GM12878 (cell line): ENCODE measurements at regions not wholly inside any gene's neighbourhood (a gene's known extent, or its start where the extent isn't known, plus 50 kb on each side); places are given as distances from the start of the nearest gene placed in this dataset.

Experiments
- ATAC-seq: fragments of 200-7000 bp; cut with Tn5 transposase; 3 replicates; pipeline ENCODE4 v1.9.1; 2020; ENCODE audit warnings: mild to moderate bottlenecking, moderate library complexity
- BruUV-seq: library from RNA; stranded (reverse); fragments of 400-500 nt; replicated peaks from 2 replicates; lab custom pipeline; 2021; lab: Mats Ljungman, UMichigan
- CTCF ChIA-PET: fragments of 300-600 bp; sonication (Branson Sonifier 250); formaldehyde crosslinking; extraction: SDS; loops from one replicate; lab custom pipeline; 2021; ENCODE audit warnings: inconsistent platforms; lab: Yijun Ruan, JAX
- POLR2A ChIA-PET: fragments of 350-600 bp; formaldehyde crosslinking; extraction: SDS; loops from one replicate; lab custom pipeline; 2021; ENCODE audit warnings: inconsistent platforms; lab: Charles Lee
- RAD21 ChIA-PET: fragments of 300-600 bp; sonication (Branson Sonifier 250); formaldehyde crosslinking; loops from one replicate; lab custom pipeline; 2023; ENCODE audit warnings: antibody characterized with exemption; ENCODE audit not compliant: unreplicated experiment; lab: Charles Lee
- SMC1A ChIA-PET: fragments of 300-600 bp; sonication (Branson Sonifier 250); formaldehyde crosslinking; loops from one replicate; lab custom pipeline; 2023; ENCODE audit not compliant: unreplicated experiment, uncharacterized antibody; lab: Charles Lee
- DNase-seq: peaks from one replicate; pipeline ENCODE4 v3.0.0-alpha.2; 2011; ENCODE audit warnings: low read depth, low spot score
- FAIRE-seq: peaks from 3 replicates; lab custom pipeline; 2011; peaks lifted over from hg19 to GRCh38; lab: Jason Lieb, UNC
- H2AFZ ChIP-seq: 2 replicates; pipeline ENCODE4 v1.6.0; 2011; ENCODE audit warnings: low read depth, low read length, control low read depth; ENCODE audit not compliant: control insufficient read depth
- H3K27ac ChIP-seq: 2 replicates; pipeline ENCODE4 v1.5.1; 2011; ENCODE audit warnings: control low read depth; ENCODE audit not compliant: control insufficient read depth, insufficient read depth
- H3K27me3 ChIP-seq, 2 experiments: replicated peaks in 1 of 2; 2 replicates each; pipeline versions ENCODE4 v1.6.0 to v1.6.1; 2011; ENCODE audit warnings: low read length in 1 of 2; ENCODE audit not compliant: control insufficient read depth in 2 of 2, insufficient read depth in 2 of 2
- H3K36me3 ChIP-seq, 2 experiments: 2 replicates each; pipeline ENCODE4 v1.5.1; 2011; ENCODE audit warnings: low read length in 1 of 2; ENCODE audit not compliant: control insufficient read depth in 2 of 2, insufficient read depth in 2 of 2
- H3K4me1 ChIP-seq: 2 replicates; pipeline ENCODE4 v1.6.1; 2011; ENCODE audit warnings: mild to moderate bottlenecking, low read length, moderate library complexity, mixed read lengths; ENCODE audit not compliant: control insufficient read depth, insufficient read depth
- H3K4me2 ChIP-seq: 2 replicates; pipeline ENCODE4 v1.6.0; 2011; ENCODE audit warnings: control low read depth; ENCODE audit not compliant: control insufficient read depth, insufficient read depth
- H3K4me3 ChIP-seq: fragments of 200-600 bp; sonication (generic); 2 replicates; pipeline ENCODE4 v1.5.1; 2016
- H3K79me2 ChIP-seq: 2 replicates; pipeline ENCODE4 v1.6.0; 2011; ENCODE audit warnings: low read length; ENCODE audit not compliant: control insufficient read depth, insufficient read depth
- H3K9ac ChIP-seq: 2 replicates; pipeline ENCODE4 v1.8.0; 2011; ENCODE audit warnings: low read length, control low read depth, mixed read lengths; ENCODE audit not compliant: control insufficient read depth, insufficient read depth
- H3K9me3 ChIP-seq: replicated peaks from 3 replicates; pipeline ENCODE4 v1.5.1; 2011; ENCODE audit warnings: mild to moderate bottlenecking, low read length; ENCODE audit not compliant: control insufficient read depth, insufficient read depth
- H4K20me1 ChIP-seq: 2 replicates; pipeline ENCODE4 v1.6.0; 2011; ENCODE audit not compliant: control insufficient read depth, insufficient read depth
- CHD4 ChIP-seq: fragments of 200-600 bp; sonication (generic); IDR thresholded peaks from 2 replicates; pipeline ENCODE4 v1.6.1; 2016; ENCODE audit warnings: mild to moderate bottlenecking
- PAX5 ChIP-seq: IDR thresholded peaks from 2 replicates; pipeline ENCODE4 v1.6.1; 2011; ENCODE audit warnings: low read depth, low read length, borderline replicate concordance
- SREBF1 ChIP-seq: IDR thresholded peaks from 2 replicates; pipeline ENCODE4 v1.6.1; 2012; ENCODE audit warnings: mild to moderate bottlenecking, low read length
- TCF7 ChIP-seq: IDR thresholded peaks from 2 replicates; pipeline ENCODE4 v1.6.1; 2014; ENCODE audit warnings: antibody characterized with exemption, borderline replicate concordance
- WGBS: methylation state at CpG from one replicate; pipeline ENCODE4 v1.1.6; 2016; ENCODE audit warnings: low lambda C conversion rate; ENCODE audit not compliant: insufficient replicate concordance, insufficient coverage; ENCODE audit errors: missing lambda C conversion rate; 5-methylcytosine and 5-hydroxymethylcytosine counted together
- in situ Hi-C: fragments of 300-500 bp; cut with MboI; formaldehyde crosslinking; loops from 9 replicates; pipeline ENCODE4 v1.14.3; 2018; ENCODE audit warnings: mixed read lengths
- intact Hi-C: fragments of 100-400 bp; cut with micrococcal nuclease; formaldehyde crosslinking; loops from one replicate; pipeline ENCODE4 v1.14.2; 2022; ENCODE audit not compliant: unreplicated experiment
- TF ChIP-seq, protein P1 (sequence below): fragments of 450-650 bp; IDR thresholded peaks from 2 replicates; pipeline ENCODE4 v1.6.1; 2017; ENCODE audit warnings: antibody characterized with exemption, mild to moderate bottlenecking, moderate library complexity

DNA sequence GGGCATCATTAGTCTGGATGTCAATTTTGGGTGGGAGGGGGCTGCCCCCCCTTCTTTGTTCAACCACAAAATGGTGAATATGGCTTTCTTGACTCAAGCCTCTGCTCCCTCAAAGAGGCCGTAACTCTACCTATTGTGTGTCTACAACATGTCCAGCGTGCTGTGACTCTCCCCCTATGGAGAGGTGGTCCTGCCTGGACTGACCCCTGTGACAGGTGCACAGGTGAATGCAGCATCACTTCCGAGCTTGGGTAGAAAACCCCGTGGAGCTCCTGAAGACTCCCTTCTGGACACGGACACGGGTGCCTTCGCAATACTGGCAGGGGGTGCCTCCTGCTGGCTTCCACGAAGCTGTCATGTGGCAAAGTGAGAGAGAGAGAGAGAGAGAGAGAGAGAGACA is 397.8 kb downstream of the GALR1 start (continued):
- TF ChIP-seq SREBF1, result no peak
- no peak for TF ChIP-seq TCF7
- TF ChIP-seq PAX5, result no peak
- TF ChIP-seq, protein P1, sequence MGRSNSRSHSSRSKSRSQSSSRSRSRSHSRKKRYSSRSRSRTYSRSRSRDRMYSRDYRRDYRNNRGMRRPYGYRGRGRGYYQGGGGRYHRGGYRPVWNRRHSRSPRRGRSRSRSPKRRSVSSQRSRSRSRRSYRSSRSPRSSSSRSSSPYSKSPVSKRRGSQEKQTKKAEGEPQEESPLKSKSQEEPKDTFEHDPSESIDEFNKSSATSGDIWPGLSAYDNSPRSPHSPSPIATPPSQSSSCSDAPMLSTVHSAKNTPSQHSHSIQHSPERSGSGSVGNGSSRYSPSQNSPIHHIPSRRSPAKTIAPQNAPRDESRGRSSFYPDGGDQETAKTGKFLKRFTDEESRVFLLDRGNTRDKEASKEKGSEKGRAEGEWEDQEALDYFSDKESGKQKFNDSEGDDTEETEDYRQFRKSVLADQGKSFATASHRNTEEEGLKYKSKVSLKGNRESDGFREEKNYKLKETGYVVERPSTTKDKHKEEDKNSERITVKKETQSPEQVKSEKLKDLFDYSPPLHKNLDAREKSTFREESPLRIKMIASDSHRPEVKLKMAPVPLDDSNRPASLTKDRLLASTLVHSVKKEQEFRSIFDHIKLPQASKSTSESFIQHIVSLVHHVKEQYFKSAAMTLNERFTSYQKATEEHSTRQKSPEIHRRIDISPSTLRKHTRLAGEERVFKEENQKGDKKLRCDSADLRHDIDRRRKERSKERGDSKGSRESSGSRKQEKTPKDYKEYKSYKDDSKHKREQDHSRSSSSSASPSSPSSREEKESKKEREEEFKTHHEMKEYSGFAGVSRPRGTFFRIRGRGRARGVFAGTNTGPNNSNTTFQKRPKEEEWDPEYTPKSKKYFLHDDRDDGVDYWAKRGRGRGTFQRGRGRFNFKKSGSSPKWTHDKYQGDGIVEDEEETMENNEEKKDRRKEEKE, result no peak

DNA sequence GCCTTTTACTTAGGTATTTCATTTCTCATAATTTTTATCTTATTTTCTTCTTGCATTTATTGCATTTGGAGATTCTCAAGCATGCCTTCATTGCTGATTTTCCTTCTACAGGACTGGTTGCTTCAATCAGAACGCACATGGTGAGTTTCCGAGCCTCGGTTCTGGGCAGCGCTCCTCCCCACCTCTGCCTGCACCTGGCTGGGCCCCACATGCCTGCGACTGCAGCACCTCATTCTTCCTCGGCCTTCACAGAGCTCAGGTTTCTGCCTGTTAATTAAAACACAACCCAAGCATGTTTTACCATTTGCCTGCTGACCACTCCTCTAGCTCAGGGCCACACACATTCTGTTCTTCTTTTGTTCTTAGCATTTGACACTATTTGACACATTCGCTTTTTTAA is 398.8 kb downstream of the GALR1 start:
- FAIRE-seq, result no peak

More for the DNA sequence above, 398.8 kb downstream of the GALR1 start:
- Histone ChIP-seq H3K9ac (no peak overlapping the region), H3K4me3 (no peak overlapping the region), H3K27me3 (no peaks in the 10 kb centered on the region), H3K4me1 (no peaks in the 10 kb centered on the region), H3K4me2 (no peak overlapping the region), H4K20me1 (no peaks in the 10 kb centered on the region), H3K27ac (no peak overlapping the region), H2AFZ (no peak overlapping the region), H3K9me3 (no peaks in the 10 kb centered on the region), H3K36me3 (no peaks in the 10 kb centered on the region), H3K79me2 (no peaks in the 10 kb centered on the region)
- intact Hi-C loops, result no loop called here
- ChIA-PET CTCF (interaction anchor here (1.3 to 1.8 kb wide), 2 partner anchors 648 to 845 kb away, joined by 5 to 9 read pairs; no protein-coding TSS in a partner anchor), POLR2A (no interaction called here), SMC1A (no interaction called here), RAD21 (no interaction called here)
- ATAC-seq (no peak), DNase-seq (no peak)
- no TSS peak for BruUV-seq
- 62% methylated on average over 7 of the region's 7 CpGs for WGBS
- TF ChIP-seq CHD4, result no peak
- in situ Hi-C loops, result no loop called here
